RWPE1 (cell line): ENCODE measurements at regions not wholly inside any gene's neighbourhood (a gene's known extent, or its start where the extent isn't known, plus 50 kb on each side); places are given as distances from the start of the nearest gene placed in this dataset.

Experiments
- CTCF ChIA-PET: fragments of 350-600 bp; sonication (Branson Sonifier 250); formaldehyde crosslinking; extraction: SDS; loops from one replicate; lab custom pipeline; 2021; lab: Yijun Ruan, JAX
- POLR2A ChIA-PET: fragments of 400-600 bp; formaldehyde crosslinking; extraction: SDS; loops from one replicate; lab custom pipeline; 2020; ENCODE audit warnings: antibody characterized with exemption; ENCODE audit not compliant: low non-redundant PET; lab: Yijun Ruan, JAX
- DNase-seq: peaks from one replicate; pipeline ENCODE4 v3.0.0; 2012; ENCODE audit warnings: low spot score
- H3K27ac ChIP-seq: fragments of 450-650 bp; 2 replicates; pipeline ENCODE4 v1.5.1; 2017
- TF ChIP-seq, protein P1 (sequence below): fragments of 450-650 bp; conservative IDR thresholded peaks from 2 replicates; pipeline ENCODE4 v1.5.1; 2017; ENCODE audit warnings: low read depth, mild to moderate bottlenecking

DNA sequence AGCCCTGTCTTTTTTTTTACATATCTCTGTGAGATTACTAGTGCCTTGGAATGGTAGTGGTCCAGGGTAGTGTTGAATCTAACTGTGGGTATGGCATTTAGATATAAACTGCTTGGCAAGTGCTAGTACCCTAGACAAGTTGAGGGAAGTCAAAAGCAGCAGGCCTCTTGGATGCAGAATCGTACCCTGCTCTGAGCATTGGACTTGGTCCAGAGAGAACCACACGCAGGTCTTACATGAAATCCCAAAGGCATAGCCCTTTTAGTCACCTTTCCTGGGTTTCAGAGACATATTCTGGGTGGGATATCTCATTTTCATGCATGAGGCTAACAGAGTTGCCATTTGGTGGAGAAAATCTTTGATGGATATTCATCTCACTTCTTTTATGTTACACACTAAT, 641.4 kb downstream of the PDCD6IP start:
- ChIA-PET POLR2A (no interaction called here), CTCF (no interaction called here)
- no peak for DNase-seq
- H3K27ac ChIP-seq: no peak overlapping the region
- TF ChIP-seq, protein P1, sequence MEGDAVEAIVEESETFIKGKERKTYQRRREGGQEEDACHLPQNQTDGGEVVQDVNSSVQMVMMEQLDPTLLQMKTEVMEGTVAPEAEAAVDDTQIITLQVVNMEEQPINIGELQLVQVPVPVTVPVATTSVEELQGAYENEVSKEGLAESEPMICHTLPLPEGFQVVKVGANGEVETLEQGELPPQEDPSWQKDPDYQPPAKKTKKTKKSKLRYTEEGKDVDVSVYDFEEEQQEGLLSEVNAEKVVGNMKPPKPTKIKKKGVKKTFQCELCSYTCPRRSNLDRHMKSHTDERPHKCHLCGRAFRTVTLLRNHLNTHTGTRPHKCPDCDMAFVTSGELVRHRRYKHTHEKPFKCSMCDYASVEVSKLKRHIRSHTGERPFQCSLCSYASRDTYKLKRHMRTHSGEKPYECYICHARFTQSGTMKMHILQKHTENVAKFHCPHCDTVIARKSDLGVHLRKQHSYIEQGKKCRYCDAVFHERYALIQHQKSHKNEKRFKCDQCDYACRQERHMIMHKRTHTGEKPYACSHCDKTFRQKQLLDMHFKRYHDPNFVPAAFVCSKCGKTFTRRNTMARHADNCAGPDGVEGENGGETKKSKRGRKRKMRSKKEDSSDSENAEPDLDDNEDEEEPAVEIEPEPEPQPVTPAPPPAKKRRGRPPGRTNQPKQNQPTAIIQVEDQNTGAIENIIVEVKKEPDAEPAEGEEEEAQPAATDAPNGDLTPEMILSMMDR: no peak

DNA sequence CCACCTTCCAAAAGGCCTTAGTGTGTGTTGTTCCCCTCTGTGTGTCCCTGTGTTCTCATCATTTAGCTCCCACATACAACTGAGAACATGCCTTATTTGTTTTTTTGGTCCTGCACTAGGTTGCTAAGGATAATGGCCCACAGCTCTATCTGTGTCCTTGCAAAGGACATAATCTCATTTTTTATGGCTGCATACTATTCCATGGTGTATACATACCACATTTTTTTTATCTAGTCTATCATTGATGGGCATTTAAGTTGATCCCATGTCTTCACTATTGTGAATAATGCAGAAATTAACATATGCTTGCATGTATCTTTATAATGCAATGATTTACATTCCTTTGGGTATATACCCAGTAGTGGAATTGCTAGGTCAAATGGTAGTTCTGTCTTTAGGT, 645.7 kb downstream of the PDCD6IP start:
- no peak overlapping the region for H3K27ac ChIP-seq
- POLR2A ChIA-PET: no interaction called here
- DNase-seq: no peak
- TF ChIP-seq, protein P1: no peak
- CTCF ChIA-PET: no interaction called here

DNA sequence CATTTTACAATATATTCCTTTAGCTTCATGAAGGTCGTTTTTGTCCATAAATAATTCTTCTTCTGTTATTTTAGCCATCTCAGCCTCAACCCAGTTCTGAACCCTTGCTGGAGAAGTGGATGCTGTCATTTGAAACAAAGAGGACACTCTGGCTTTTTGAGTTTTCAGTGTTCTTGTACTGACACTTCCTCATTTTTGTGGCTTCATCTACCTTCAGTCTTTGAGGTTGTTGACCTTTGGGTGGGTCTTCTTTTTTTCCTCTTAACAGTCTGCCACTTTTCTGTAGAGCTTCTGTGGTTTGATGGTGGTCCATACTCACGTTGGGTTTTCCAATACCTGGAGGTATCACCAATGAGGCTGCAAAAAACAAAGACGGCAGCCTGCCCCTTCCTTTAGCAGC, 650.9 kb downstream of the PDCD6IP start:
- ChIA-PET POLR2A (no interaction called here), CTCF (no interaction called here)
- TF ChIP-seq, protein P1: no peak

DNA sequence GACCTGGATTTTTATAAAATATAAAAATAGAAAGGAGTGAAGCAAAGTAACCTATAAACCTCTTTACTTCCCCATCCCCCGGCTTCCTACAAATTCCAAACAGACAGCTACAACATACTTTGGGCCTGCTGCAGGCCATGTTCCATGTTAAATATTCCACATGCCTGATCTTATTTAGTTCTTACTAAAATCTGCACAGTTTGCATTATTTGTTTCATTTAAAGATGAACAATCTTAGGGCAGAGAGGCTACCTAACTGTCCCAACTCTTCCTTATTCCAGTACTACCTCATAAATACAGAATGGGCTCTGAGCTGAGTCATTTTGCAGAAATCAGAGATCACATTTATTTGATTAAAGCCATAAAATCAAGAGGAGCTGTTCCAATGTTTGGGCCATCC, 665.0 kb downstream of the PDCD6IP start:
- TF ChIP-seq, protein P1: no peak
- POLR2A ChIA-PET: no interaction called here
- no peak for DNase-seq

More for the DNA sequence above, 650.9 kb downstream of the PDCD6IP start:
- no peak for DNase-seq
- H3K27ac ChIP-seq: no peak overlapping the region

DNA sequence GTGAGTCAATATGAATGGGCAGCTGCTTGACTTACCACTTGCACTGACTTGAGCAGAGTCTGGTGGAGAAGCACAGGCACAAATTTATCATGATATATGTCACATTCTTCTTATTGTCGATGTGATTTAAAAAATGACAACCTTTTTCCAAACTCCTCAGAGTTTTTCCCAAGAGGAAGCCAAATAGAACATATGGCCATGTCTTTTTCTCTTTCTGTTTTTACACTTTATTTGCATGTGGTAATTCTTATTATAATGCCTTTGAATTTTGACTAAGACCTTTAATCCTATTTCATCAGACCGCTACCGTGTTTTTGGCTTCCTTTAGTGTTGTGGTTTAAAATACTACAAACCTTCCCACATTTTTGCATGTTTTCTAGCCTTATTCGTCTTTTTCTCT, 666.2 kb downstream of the PDCD6IP start:
- no peak for DNase-seq
- TF ChIP-seq, protein P1: no peak
- no peak overlapping the region for H3K27ac ChIP-seq
- CTCF ChIA-PET: interaction anchor here (0.6 kb wide), 1 partner anchor 59 kb away, joined by 3 read pairs; no protein-coding TSS in a partner anchor
- POLR2A ChIA-PET: no interaction called here

More for the DNA sequence above, 665.0 kb downstream of the PDCD6IP start:
- CTCF ChIA-PET: no interaction called here
- no peak overlapping the region for H3K27ac ChIP-seq

DNA sequence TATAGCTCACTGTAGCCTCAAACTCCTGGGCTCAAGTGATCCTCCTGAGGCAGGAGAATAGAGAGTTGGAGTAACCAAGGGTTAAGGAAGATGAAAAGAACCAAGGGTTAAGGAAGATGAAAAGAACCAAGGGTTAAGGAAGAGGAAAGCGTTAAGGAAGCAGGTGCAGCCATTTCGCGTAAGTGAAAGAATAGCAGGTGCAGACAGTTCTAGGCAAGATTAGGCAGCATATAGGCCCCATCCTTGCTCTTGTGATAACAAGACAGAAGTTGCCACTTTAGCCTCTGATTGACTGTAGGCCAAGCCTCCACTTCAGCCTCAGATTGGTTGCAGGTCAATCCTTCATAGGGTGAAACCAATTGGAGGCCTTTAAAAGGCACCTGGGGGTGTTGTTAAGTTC, 677.4 kb downstream of the PDCD6IP start:
- CTCF ChIA-PET: interaction anchor here (0.5 kb wide), 1 partner anchor 1432 kb away, joined by 3 read pairs; no protein-coding TSS in a partner anchor
- DNase-seq: no peak
- no peak overlapping the region for H3K27ac ChIP-seq
- POLR2A ChIA-PET: no interaction called here
- TF ChIP-seq, protein P1: no peak
